HG03571 (cell line): ENCODE measurements at regions not wholly inside any gene's neighbourhood (a gene's known extent, or its start where the extent isn't known, plus 50 kb on each side); places are given as distances from the start of the nearest gene placed in this dataset.
"Not testable (repeated sequence)": the region's sequence is repeated elsewhere in the genome, so short reads cannot be mapped to it uniquely, and the experiment has no call there.

Source experiments
- ATAC-seq: cut with Tn5 transposase; IDR thresholded peaks from one replicate; pipeline ENCODE4 v1.9.1; 2021; ENCODE audit not compliant: unreplicated experiment

GRCh38 chr6:165173484-165173883 is 135.9 kb downstream of the C6orf118 start:
- ATAC-seq = no peak

GRCh38 chr6:165167861-165168260 is 141.5 kb downstream of the C6orf118 start:
- no peak for ATAC-seq

GRCh38 chr6:165167311-165167710 is 142.1 kb downstream of the C6orf118 start:
- ATAC-seq = no peak

- ATAC-seq = no peak
Observed at GRCh38 chr6:165163519-165163918, 145.9 kb downstream of the C6orf118 start.

- ATAC-seq = no peak
Observed at GRCh38 chr6:165159460-165159859, 149.9 kb downstream of the C6orf118 start.

- ATAC-seq = no peak
Observed at GRCh38 chr6:165146456-165146855, 162.9 kb downstream of the C6orf118 start.

- ATAC-seq = no peak
Observed at GRCh38 chr6:165135889-165136288, 173.5 kb downstream of the C6orf118 start.

- no peak for ATAC-seq
Observed at GRCh38 chr6:165129086-165129485, 180.3 kb downstream of the C6orf118 start.

GRCh38 chr6:165127743-165128142 is 181.7 kb downstream of the C6orf118 start:
- not testable (repeated sequence) for ATAC-seq

- ATAC-seq = not testable (repeated sequence)
Observed at GRCh38 chr6:165124681-165125080, 184.7 kb downstream of the C6orf118 start.

- ATAC-seq = no peak
Observed at GRCh38 chr6:165119231-165120020, 190.0 kb downstream of the C6orf118 start.

- ATAC-seq = no peak
Observed at GRCh38 chr6:165118736-165119135, 190.7 kb downstream of the C6orf118 start.

- no peak for ATAC-seq
Observed at GRCh38 chr6:165117806-165118205, 191.6 kb downstream of the C6orf118 start.

- no peak for ATAC-seq
Observed at GRCh38 chr6:165117121-165117520, 192.3 kb downstream of the C6orf118 start.

- no peak for ATAC-seq
Observed at GRCh38 chr6:165110860-165111259, 198.5 kb downstream of the C6orf118 start.

GRCh38 chr6:165109011-165109410 is 200.4 kb downstream of the C6orf118 start:
- ATAC-seq = no peak

- ATAC-seq = no peak
Observed at GRCh38 chr6:165106261-165106660, 203.1 kb downstream of the C6orf118 start.

- no peak for ATAC-seq
Observed at GRCh38 chr6:165098165-165098564, 211.2 kb downstream of the C6orf118 start.

GRCh38 chr6:165096868-165097267 is 212.5 kb downstream of the C6orf118 start:
- no peak for ATAC-seq

- no peak for ATAC-seq
Observed at GRCh38 chr6:165096209-165096608, 213.2 kb downstream of the C6orf118 start.

GRCh38 chr6:165092881-165093595 is 216.4 kb downstream of the C6orf118 start:
- no peak for ATAC-seq

GRCh38 chr6:165091121-165091785 is 218.2 kb downstream of the C6orf118 start:
- no peak for ATAC-seq
